GM12892 (cell line): ENCODE measurements at regions not wholly inside any gene's neighbourhood (a gene's known extent, or its start where the extent isn't known, plus 50 kb on each side); places are given as distances from the start of the nearest gene placed in this dataset.

Experiments used
- POLR2A ChIP-seq: IDR thresholded peaks from 2 replicates; pipeline ENCODE4 v1.6.1; 2011; ENCODE audit warnings: low read depth, low read length, control low read depth
- TAF1 ChIP-seq: IDR thresholded peaks from 2 replicates; pipeline ENCODE4 v1.6.1; 2011; ENCODE audit warnings: low read depth, mild to moderate bottlenecking, control low read depth, low read length, borderline replicate concordance

DNA sequence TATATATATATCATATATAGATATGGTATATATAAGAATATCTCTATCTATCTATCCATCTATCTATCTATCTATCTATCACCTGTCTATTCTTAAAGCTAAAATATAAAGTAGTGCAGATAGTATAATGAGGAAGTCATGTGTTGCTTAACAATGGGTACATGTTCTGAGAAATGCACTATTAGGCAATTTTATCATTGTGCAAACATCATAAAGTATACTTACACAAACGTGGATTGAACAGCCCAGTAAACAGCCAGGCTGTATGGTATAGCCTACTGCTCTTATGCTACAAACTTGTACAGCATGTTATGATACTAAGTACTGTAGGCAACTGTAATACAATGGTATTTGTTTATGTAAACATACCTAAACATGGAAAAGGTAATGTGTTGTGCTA, 621.0 kb upstream of the NCAM2 start:
- no peak for TF ChIP-seq POLR2A
- no peak for TF ChIP-seq TAF1
